HPDE6-E6E7 (cell line): ENCODE measurements at regions not wholly inside any gene's neighbourhood (a gene's known extent, or its start where the extent isn't known, plus 50 kb on each side); places are given as distances from the start of the nearest gene placed in this dataset.
"Not testable (repeated sequence)": the region's sequence is repeated elsewhere in the genome, so short reads cannot be mapped to it uniquely, and the experiment has no call there.

Experiments
- DNase-seq: peaks from one replicate; pipeline ENCODE4 v3.0.0; 2011; ENCODE audit warnings: missing footprints; ENCODE audit errors: extremely low spot score

DNA sequence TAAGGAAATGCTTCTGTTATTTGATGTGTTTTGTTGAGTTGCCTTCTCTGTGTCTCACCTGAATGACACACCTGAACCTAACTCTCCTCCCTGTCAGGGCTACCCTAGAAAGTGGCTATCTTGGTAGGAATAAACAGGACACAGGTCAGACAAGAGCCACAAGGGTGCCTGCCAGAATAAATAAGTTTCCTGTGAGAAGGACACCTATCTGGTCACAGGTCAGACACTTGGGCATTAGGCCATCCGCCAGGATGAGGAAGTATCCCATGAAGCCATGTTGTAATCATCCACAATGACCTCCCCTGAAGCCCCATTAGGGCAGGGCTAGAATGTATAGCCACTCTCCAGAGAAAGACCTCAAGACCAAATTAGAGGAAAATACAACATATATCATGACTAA is 318.8 kb downstream of the ZNF674 start:
- DNase-seq, result no peak

GRCh38 chrX:46223499-46223898 is 321.7 kb downstream of the ZNF674 start:
- not testable (repeated sequence) for DNase-seq

DNA sequence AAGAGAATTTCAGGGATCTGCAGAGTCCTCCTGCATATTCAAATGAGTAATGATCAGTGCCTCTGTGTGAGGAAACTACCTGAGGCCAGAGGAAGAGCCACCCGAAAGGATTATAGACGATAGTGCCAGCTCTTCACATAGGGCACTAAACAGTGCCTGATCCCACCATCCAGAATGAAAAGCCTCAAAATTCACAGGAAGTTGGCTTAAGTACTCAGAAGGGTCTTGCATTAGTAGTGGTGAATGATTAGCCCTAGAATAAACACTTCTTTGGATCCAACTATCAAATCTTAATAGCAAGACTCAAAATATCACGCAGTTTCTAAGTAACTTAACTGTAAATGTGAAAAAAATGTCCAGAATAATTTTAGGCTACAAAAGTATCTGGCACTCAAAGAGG is 324.4 kb downstream of the ZNF674 start:
- no peak for DNase-seq

DNA sequence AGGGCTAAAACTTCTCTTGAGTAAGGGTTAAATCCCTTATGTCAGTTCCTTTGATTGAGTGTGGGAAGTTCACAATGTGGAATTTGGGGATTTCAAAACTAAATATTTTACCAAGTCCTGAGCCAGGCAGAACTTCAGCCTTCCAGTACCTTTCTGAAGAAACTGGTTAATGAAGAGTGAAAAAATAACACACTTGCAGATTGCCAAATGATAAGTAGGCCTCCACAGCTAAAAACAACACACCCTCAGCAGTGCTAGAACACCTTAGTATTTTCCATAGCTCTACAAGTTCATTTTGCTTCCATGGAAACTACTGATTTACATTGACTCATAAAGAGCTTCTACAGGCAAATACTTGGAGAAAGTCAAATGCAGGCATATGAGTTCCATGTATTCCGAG is 326.8 kb downstream of the ZNF674 start:
- DNase-seq, result no peak

DNA sequence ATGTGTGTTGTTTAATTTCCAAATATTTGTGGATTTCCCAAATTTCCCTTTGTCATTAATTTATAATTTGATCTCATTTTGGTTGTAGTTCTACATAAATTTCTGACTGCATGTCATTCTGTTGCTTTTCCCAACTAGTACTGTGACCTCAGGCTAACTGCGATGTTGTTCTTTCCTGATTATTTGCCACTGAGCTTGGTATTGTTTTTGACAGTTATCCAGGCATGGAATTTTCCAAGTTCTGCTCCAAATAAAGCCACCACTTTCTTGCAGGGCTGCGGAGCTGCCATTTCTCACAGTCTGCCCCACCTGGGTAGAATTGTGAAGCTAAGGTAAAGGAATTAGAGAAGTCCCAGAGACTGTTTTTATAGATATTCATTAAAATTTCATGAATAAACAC is 328.8 kb downstream of the ZNF674 start:
- no peak for DNase-seq

DNA sequence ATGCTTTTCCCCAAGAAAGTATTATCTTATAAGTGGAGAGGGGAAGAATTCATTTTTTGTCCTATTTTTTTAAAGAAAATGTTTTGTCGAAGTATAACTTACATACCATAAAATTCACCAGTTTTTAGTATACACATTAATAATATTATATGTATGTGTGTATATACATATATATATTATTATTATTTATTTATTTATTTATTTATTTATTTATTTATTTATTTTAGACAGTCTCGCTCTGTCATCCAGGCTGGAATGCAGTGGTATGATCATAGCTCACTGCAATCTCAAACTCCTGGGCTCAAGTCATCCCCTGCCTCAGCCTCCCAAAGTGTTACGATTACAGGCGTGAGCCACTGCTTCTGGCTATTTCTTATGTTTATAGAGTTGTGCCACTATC is 334.1 kb downstream of the ZNF674 start:
- DNase-seq, result no peak

DNA sequence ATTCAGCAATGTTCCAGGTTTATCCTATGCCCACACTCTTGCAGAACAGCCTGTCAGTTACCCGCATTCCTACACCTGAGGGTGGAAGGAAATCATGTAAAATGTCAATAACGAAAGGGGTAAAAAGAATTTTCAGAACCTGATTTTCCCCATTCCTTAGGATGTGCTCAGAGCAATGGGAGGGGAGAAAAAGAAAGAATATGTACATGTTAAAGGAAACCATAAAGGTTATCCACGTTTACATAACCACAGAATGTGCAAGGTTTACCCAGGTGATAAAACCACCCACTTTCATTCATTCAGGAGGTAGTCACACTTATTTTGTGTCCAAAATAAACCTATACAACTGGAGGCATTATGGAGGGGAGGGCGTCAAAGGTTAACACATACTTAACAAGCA is 335.5 kb downstream of the ZNF674 start:
- DNase-seq, result peak; percentile 31

DNA sequence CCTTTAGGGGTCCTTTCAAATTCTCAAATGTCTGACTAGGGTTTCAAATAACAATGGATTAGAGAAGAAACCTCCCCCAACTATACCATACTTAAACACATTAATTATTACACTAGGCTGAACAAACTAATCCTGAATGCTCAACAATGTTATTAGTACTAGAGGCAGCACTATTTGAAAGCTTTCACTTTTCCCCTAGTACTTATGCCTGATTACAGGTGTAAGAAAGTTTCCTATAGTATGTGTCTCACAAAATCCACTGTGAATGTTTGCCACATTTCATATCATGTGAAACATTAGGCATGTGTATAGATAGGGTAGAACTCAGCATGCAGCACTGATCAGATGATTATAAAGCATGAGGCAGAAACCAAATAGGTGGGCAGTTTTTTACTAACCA is 336.2 kb downstream of the ZNF674 start:
- no peak for DNase-seq

- DNase-seq, result no peak
These were observed 336.9 kb downstream of the ZNF674 start for GRCh38 chrX:46208225-46208854.

- no peak for DNase-seq
These were observed 340.3 kb downstream of the ZNF674 start for GRCh38 chrX:46204721-46205422.

DNA sequence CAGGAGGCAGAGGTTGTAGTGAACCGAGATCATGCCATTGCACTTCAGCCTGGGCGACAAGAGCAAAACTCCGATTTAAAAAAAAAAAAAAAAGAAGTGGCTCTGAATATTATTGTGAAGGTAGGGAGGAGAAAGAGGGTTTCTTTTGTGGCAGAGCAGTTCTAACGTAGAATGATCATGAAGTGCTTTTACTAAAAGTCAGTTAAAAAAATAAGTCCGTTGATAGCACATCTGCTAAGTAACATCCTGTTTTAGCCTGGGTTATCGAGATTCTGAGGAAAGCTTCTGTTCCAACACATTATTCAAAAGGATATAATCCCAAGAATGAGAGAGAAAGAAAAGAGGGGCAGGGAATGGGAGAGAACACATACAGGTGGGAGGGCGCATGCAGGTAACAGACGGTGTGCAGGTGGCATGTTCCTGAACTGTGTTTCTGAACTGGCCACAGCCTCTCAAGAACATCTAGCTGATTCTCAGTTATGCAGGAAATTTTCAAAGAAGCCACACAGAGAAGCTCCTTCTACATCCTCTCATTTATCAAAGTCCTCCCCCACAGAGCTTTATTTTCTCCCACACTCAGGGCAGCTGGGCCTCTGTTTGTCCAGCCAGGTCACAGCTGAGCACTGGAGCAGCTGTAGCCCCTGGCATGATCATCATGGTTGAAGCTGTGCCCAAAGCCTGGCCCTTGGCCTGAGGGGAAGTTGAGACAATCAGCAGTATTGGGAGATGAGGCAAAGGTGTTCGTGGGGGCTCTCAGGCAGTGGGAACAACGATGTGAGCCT is 342.3 kb downstream of the ZNF674 start:
- no peak for DNase-seq

GRCh38 chrX:46200413-46200812 is 344.8 kb downstream of the ZNF674 start:
- DNase-seq, result no peak

DNA sequence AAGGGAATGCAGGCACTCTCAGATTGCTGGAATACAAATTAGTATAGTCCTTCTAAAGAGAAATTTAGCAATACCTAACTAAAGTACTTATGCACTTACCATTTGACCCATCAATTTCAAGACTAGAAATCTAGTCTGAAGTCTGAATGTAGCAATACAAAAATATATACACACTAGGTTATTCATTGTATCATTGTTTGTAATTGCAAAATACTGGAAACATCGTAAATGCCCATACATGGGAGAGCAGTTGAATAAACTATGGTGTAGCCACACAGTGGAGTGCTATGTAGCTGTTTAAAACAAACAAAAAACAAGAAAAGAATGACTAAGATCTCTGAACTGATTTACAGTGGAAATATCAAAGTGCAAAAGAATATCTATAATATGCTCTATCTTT is 346.4 kb downstream of the ZNF674 start:
- DNase-seq, result no peak

GRCh38 chrX:46186811-46187106 is 358.5 kb downstream of the ZNF674 start:
- DNase-seq, result not testable (repeated sequence)

GRCh38 chrX:46185923-46186810 is 359.1 kb downstream of the ZNF674 start:
- no peak for DNase-seq

GRCh38 chrX:46184749-46185148 is 360.5 kb downstream of the ZNF674 start:
- DNase-seq, result no peak

DNA sequence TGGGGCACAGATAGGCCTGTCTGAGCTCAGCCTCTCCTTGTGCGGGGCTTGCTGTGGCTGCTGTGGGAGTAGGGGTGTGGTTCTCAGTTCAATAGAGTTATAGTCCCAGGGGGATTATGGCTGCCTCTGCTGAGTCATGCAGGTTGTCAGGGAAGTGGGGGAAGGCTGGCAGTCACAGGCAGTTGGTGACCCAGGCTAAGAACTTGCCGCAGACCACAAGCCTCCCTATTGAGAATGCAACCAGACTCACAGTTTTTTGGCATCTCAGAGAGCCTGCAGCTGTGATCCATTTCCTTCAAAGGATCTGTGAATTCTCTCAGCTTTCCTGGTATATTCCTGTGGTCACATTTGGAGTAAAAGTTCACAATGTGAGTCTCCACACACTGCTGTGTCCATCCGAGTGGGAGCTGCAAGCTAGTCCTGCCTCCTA is 364.9 kb downstream of the ZNF674 start:
- DNase-seq, result no peak

DNA sequence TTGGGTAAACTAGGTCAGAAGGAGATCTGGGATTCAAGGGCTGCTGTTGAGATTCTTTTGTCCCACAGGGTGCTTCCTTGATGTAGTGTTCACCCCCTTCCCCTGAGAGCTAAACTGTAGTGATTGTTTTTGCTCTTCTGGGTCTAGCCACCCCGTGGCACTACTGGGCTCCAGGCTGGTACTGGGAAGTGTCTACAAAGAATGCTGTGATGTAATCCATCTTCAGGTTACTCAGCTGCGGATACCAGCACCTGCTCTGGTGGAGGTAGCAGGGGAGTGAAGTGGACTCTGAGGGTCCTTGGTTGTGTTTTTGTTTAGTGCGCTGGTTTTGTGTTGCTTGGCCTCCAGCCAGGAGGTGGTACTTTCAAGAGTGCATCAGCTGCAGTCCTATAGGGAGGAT is 365.5 kb downstream of the ZNF674 start:
- no peak for DNase-seq

- no peak for DNase-seq
These were observed 366.5 kb downstream of the ZNF674 start for GRCh38 chrX:46178763-46179162.

- DNase-seq, result no peak
These were observed 372.1 kb downstream of the ZNF674 start for GRCh38 chrX:46173159-46173558.

GRCh38 chrX:46171457-46171856 is 373.8 kb downstream of the ZNF674 start:
- not testable (repeated sequence) for DNase-seq

- DNase-seq, result no peak
These were observed 375.4 kb downstream of the ZNF674 start for GRCh38 chrX:46169808-46170207.
